GM19351 (cell line): ENCODE measurements at regions not wholly inside any gene's neighbourhood (a gene's known extent, or its start where the extent isn't known, plus 50 kb on each side); places are given as distances from the start of the nearest gene placed in this dataset.
"Not testable (repeated sequence)": the region's sequence is repeated elsewhere in the genome, so short reads cannot be mapped to it uniquely, and the experiment has no call there.

Experiments
- ATAC-seq: cut with Tn5 transposase; IDR thresholded peaks from one replicate; pipeline ENCODE4 v1.9.1; 2021; ENCODE audit warnings: mild to moderate bottlenecking, moderate library complexity; ENCODE audit not compliant: unreplicated experiment

- no peak for ATAC-seq
Observed at GRCh38 chrX:51148848-51149247, 183.8 kb upstream of the NUDT10 start.

- no peak for ATAC-seq
Observed at GRCh38 chrX:51151734-51152133, 180.9 kb upstream of the NUDT10 start.

- no peak for ATAC-seq
Observed at GRCh38 chrX:51155157-51155556, 177.5 kb upstream of the NUDT10 start.

GRCh38 chrX:51155566-51155965, 177.1 kb upstream of the NUDT10 start:
- ATAC-seq: no peak

GRCh38 chrX:51158231-51158630, 174.4 kb upstream of the NUDT10 start:
- no peak for ATAC-seq

- not testable (repeated sequence) for ATAC-seq
Observed at GRCh38 chrX:51159378-51159777, 173.2 kb upstream of the NUDT10 start.

- ATAC-seq: no peak
Observed at GRCh38 chrX:51163730-51164129, 168.9 kb upstream of the NUDT10 start.

GRCh38 chrX:51178356-51178900, 154.2 kb upstream of the NUDT10 start:
- not testable (repeated sequence) for ATAC-seq

- ATAC-seq: not testable (repeated sequence)
Observed at GRCh38 chrX:51179805-51180204, 152.8 kb upstream of the NUDT10 start.

GRCh38 chrX:51182545-51182944, 150.1 kb upstream of the NUDT10 start:
- ATAC-seq: no peak

- no peak for ATAC-seq
Observed at GRCh38 chrX:51192104-51192503, 140.5 kb upstream of the NUDT10 start.

- ATAC-seq: no peak
Observed at GRCh38 chrX:51215266-51215665, 117.4 kb upstream of the NUDT10 start.

- ATAC-seq: no peak
Observed at GRCh38 chrX:51215856-51216255, 116.8 kb upstream of the NUDT10 start.

- ATAC-seq: no peak
Observed at GRCh38 chrX:51242212-51242611, 90.4 kb upstream of the NUDT10 start.

GRCh38 chrX:51257490-51257889, 75.1 kb upstream of the NUDT10 start:
- ATAC-seq: no peak

- not testable (repeated sequence) for ATAC-seq
Observed at GRCh38 chrX:51262271-51262670, 70.4 kb upstream of the NUDT10 start.

- no peak for ATAC-seq
Observed at GRCh38 chrX:51272638-51273037, 60.0 kb upstream of the NUDT10 start.

GRCh38 chrX:51281758-51282318, 50.8 kb upstream of the NUDT10 start:
- no peak for ATAC-seq
